ENCODE measurements at regions not wholly inside any gene's neighbourhood (a gene's known extent, or its start where the extent isn't known, plus 50 kb on each side); places are given as distances from the start of the nearest gene placed in this dataset.

DNA sequence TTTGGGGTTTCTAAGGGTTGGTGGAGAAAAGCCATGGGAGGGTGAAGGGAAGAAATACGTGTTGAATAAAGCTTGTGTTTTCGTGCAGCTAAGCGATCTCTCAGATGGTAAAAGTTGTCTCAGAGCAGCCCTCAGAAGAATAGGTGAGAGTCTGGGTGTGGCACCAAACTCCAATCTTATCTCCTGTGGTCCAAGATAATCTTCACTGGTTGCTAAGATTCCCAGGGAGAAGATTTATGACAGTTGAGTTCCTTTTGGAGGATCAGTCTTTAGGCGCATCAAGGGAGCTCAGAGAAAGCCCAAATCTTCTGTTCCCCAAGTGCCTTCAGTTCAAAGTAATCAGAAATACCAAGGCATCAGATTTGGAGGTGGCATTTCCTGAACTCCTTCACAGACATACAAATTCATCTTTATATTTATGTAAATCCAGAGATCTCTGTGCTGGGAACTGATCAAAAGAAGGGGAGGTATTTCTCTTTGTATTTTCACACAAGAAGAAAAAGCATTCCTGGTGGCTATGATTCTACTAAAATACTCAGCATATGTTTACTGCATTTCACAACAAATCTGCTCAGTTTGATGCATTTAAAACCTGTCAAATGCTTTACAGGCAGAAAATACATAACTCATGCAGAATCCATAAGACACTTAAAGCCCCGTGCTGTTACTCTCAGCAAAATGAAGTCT lies 102.9 kb downstream of the ABCC12 start:
- TF ChIP-seq, protein P1, sequence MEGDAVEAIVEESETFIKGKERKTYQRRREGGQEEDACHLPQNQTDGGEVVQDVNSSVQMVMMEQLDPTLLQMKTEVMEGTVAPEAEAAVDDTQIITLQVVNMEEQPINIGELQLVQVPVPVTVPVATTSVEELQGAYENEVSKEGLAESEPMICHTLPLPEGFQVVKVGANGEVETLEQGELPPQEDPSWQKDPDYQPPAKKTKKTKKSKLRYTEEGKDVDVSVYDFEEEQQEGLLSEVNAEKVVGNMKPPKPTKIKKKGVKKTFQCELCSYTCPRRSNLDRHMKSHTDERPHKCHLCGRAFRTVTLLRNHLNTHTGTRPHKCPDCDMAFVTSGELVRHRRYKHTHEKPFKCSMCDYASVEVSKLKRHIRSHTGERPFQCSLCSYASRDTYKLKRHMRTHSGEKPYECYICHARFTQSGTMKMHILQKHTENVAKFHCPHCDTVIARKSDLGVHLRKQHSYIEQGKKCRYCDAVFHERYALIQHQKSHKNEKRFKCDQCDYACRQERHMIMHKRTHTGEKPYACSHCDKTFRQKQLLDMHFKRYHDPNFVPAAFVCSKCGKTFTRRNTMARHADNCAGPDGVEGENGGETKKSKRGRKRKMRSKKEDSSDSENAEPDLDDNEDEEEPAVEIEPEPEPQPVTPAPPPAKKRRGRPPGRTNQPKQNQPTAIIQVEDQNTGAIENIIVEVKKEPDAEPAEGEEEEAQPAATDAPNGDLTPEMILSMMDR (IDR thresholded peaks at IDR 0.05): no peak
- no peak for TF ChIP-seq POLR2A (IDR thresholded peaks at IDR 0.05)
